Pons (tissue), 1 donor: ENCODE measurements at regions not wholly inside any gene's neighbourhood (a gene's known extent, or its start where the extent isn't known, plus 50 kb on each side); places are given as distances from the start of the nearest gene placed in this dataset.

ENCODE experiments used
- DNase-seq: peaks from one replicate; pipeline ENCODE4 v3.0.0-alpha.2; 2016; ENCODE audit warnings: low spot score

DNA sequence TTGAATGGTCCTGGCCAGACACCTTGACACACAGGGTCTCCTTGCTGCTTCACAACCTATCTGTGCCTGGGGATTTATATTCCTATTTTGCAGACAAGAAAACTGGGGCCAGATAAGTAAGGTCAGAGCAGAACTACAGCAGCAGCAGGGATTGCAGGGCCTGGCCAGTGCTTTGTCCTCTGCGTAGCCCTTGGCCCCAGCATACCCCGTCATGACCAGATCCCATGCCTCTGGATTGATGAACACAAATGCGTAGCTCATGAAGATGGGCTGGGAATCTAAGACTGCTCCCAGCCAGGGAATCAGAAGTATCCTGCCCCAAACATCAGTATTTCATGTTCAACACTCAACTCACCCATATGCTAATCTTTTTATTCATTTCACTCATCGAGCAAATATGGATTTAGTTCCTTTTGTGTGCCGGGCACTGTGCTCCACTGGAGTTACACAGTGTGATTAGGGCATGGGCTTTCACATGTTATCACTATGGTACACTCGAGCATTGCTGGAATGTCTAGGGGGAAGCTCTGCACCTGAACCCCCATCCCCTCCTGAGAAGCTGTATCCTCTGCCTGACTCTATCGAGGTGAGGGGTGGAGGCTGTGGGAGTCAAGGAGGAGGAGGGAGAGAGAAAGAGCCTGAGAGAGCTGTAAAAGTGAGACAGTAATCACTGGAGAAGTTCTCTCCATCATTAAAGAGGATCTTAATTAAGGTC lies 143.3 kb downstream of the CYP26B1 start:
- no peak for DNase-seq

DNA sequence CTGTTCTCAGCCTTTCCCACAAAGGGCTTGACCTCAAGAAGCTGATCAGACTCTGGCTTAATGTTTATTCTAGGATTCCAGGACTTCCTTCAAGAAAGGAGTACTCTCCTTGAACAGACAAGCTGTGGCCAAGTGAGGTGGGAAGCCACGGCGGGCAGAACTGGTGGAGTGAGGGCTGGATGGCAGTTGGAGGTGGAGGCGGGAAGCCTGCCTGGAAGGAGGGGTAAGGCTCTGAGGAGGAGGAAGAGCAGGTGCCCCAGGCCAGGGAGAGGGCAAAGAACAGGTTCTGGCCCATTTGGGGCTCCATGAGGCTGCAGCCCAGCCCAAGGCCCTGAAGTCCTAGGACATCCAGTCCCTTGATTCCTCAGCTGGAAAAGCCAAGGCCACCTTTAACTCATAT lies 143.9 kb downstream of the CYP26B1 start:
- DNase-seq = no peak

DNA sequence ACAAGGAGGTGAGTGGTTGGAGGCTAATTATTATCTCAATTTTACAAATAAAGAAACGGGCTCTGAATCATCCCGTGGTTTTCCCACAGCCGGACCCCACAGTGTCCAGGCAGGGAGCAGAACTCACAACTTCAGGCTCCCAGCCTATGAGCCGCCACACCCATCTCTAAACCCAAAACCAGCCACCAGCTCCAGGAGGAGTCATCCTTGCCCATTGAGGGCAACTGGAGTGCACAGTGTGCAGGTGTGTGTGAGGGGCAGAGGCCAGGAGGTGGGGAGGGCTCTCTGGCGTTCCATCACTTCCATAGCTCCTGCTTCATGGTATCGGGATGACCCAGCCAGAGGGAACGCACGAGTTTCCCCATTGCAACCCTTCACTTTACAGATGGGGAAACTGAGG lies 144.5 kb downstream of the CYP26B1 start:
- DNase-seq = no peak

DNA sequence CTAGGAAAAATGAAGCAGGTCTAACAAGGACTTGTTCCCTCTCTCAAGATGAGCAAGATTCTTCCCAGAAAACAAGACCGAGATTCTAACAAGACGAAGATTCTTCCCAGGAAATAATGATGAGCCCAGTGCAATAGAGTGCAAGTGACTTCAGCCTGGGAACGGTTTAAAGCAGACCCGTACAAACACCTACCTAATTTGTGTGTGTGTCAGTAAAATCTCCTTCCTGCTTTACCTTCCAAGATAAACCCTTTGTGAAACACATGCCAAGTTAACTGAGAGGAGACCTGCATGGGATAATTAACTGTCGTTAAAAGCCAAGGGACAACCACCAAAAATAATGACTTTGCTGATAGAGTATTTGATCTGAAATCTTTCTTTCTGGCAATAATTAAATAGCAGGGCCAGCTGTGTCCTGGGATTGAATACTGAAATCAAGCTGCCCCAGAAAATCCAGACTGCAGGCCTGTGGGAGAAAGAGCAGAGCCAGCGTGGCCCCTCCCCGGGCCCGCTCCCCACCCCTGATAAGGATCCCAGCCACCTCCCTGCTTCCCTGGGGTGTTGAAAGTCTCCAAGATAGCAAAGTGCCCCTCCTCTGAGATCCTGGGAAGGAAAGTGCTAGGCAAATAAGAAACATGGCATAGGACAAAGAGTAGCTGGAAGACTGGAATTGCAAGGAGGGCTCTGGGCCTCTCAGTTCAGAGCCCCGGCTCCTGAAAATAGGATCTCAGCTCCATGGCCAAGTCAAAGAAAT lies 145.5 kb downstream of the CYP26B1 start:
- DNase-seq = no peak

DNA sequence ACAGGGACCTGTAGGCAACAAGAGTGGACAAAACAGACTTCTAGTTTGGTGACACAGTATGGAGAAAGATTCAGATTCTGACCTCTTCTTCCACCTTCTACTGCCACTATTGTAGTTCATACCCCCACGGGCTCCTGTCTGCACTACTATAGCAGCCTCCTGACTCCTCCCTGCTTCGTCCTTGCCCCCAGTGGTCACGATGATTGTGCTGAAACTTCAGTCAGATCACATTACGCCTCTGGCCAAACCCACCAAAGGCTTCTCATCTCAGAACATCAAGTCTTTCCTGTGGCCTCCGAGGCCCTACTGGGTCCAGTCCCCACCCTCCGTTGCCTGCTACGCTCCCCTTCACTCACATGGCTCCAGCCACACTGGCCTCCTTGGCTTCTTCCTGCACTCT lies 147.6 kb downstream of the CYP26B1 start:
- DNase-seq = no peak

DNA sequence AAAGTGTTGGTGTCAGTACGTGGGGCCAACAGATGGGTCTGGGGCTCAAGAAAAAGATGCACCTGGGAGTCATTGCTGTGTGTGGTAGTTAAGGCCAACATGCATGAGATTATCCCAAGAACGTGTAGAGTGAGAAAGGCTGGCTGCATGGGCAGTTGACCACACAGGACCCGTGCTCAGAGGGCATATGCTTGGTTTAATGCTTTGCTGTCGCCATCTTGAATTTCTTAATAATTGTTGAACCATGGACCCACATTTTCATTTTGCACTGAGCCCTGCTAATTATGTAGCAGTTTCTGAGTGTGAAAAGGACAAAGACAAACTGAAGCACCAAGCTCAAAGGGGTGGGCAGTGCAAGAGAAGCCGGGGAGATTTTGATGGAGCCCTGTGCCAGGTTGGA lies 148.1 kb downstream of the CYP26B1 start:
- no peak for DNase-seq

DNA sequence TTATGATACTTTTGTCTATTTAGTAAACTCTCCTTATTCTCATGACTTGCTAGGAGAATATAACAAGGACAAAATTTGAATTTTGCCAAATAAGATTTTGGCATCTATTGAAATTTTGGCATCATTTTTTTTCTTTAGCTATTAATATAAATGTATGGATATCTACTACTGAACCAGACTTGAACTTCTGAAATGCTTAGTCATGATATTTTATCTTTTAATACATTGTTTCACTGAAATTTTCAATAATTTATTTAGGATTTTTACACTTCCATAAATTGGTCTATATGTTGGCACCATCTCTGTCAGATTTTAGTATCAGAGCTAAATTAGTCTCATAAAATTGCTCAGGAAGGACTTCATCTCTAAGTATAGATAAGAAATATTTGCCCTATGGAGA lies 149.8 kb downstream of the CYP26B1 start:
- DNase-seq = no peak

DNA sequence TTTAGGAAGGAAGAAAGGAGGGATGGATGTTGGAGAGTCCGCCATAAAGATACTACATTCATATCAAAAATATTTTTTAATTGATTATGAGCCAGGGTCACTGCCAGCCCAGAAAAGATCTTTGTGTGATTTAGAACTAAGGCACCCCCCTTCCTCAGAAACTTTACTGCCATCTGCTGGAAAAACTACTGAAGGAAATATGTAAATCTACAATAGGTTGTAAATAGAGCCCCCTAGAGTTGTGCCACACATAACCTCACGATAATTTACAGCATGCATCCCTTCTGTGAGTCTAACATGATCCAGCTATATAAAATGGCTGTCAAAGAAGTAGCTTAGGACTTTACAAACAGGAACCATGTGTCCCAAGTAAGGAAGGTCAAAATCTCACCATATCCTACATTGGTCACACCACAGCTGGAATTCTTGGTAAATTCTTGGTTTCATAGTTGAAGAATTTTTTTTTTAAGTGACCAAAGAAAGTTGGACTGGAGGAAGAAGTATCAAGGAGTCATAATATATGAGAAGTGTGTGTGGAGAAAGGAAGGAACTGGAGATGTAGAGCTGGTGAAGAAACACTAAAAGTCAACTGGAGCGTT lies 152.5 kb downstream of the CYP26B1 start:
- no peak for DNase-seq

DNA sequence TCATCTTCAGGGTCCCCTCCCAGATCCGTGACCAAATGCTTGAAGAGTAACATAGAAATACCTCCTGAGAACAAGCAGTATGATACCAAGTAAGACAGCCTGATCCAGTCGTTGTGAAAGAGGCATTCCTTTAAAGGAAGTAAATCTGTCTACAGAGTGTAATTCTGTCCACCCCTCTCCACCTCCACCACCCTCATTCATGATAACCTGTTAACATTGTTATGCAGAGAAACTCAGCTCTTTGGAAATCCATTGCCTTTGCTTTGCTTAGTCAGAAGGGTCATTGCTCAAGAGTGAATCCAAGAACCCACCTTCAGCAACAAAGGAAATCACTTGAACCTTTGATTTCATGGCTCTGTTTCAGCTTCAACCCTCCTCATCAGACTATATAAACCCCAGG lies 155.6 kb downstream of the CYP26B1 start:
- no peak for DNase-seq

DNA sequence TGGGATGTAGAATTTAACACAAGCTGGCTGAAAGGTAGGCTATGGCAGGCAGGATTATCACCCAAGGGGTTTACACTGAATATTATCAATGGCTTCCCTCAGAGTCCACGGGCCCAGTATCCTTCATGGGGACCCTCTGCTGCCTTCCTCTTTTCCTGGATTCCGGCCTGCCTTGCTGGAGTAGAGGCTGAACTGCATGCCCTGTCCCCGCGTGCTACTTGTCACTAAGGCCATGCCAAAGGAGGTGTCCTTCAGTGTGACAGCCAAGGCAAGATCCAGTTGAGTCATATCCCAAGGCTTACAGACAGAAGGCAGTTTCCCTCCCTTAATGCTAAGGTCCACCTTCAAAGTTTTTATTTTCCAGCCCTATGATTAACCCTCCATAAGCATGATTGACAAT lies 156.3 kb downstream of the CYP26B1 start:
- DNase-seq = no peak

DNA sequence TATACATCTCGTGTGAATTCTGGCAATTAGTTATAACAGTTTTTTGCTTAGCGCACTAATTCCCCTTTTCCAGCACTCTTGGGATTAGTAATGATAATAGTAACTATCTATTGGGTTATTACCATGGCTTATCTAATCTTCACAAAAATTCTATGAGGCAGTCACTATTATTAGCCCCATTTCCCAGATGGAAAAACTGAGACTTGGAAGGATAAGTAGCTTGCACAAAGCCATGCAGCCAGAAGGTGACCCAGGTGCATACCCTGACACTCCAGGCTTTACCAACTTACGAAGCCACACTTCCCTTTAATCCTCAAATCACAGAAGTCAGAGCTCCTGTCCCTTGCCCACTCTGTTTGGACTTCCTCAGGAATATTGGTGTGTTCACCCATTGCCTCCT lies 156.8 kb downstream of the CYP26B1 start:
- no peak for DNase-seq

DNA sequence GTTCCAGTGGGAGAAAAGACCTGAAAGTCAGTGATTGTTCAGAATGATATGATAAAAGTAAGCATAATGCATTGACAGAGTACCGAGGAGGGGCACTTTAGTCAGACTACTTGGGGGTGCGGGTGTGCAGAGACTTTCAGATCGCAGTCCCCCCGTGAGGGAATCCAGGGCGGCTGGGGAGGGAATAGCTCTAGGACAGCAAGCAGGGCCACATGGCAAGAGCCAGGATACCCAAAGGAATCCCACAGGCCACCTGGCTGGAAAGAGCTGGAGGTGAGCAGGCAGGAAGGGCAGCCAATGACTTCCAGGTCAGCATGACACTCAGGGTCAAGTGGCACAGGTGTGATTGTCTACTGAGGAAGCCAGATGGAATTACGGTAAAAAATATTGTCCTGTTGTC lies 157.5 kb downstream of the CYP26B1 start:
- DNase-seq = no peak

DNA sequence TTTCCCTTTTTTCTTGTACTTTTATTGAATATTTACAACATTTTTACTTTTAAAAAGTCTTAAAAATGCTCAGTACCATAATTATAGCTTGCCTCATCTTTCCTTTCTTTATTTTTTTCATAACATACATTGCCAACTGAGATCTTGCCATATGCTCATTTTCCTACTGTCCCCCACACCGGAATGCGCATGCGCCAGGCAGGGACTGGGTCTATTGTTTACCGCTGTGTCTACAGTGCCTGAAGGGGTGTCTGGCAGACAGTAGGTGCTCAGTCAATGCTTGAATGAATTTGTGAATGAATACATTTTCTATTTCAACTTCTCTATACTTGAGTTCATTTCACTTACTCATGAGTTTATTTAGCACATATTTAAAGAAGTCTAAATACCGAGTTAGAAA lies 158.0 kb downstream of the CYP26B1 start:
- no peak for DNase-seq

DNA sequence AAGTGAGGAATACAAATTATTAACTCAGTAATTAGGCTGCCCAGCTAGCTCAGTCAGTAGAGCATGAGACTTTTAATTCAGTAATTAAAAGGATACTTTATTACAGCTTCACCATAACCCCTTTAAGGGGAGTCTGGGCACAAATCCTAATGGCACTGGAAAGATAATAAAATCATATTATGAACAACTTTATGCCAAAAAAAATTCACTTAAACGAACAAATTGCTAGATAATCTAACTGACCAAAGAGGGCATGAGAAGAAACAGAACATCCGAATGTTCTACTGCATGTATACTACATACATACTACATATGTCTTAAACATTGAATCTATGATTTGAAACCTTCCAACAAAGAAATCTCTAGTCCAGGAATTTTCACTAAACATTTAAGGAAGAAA lies 159.5 kb downstream of the CYP26B1 start:
- no peak for DNase-seq

DNA sequence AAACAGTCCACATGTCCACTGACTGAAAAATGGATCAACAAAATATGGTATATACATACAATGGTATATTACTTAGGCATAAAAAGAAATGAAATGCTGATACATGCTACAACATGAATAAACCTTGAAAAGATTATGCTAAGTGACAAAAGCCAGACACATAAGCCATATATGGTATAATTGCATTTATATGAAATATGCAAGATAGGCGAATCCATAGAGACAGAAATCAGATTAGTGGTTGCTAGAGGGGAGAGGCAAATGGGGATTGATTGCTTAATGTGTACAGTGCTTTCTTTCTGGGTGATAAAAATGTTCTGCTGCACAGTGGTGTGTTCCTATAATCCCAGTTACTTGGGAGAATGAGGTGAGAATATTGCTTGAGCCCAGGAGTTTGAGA lies 171.0 kb downstream of the CYP26B1 start:
- DNase-seq = no peak

DNA sequence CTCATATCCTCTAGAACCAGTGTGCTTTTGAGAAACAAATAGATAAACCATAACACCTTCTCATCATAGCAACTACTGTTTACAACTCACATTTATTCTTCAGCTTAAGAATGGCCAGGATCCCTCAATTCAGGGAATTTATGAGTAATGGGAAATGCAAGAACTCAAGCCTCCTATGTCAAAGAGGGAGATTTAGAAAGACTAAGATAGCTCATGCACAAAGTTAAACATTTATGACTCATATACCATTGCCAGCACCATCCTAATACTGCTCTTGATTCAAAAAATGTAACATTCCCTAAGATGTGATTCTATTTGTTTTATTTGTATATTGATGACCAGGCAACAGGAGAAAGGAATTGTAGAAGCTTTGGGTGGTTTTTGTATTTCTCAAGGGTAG lies 172.8 kb downstream of the CYP26B1 start:
- DNase-seq = no peak

DNA sequence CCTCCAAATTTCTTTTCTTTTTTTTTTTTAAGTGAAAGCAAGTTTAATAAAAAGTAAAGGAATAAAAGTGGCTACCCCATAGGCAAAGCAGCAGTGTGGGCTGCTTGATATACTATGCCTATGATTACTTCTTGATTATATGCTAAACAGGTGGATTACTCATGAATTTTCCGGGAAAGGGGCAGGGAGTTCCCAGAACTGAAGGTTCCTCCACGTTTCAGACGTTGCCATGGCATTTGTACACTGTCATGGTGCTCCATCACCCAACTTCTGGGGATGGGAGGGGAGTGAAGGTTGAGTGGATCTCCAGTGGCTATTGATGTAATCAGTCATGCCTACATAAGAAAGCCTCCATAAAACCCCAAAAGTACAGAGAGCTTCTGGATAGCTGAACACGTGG lies 176.2 kb downstream of the CYP26B1 start:
- no peak for DNase-seq

DNA sequence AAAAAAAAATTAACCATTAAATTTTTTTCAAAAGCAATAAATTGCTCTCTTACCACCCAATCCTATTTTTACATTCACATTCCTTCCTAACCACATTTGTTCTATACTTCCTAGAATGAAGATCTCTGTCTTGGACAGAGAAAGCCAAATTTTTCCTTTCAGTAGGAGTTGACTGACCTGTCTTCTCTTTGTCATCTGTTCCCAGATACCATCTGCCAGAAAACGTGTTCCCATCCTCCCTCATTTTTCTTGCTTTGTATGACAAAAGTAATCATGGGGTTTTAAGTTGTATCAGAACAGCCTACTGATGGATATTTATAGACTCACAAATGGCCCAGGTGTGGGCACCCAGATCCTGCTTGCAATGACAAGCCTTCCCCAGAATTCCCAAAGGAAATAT lies 182.1 kb downstream of the CYP26B1 start:
- DNase-seq = no peak

DNA sequence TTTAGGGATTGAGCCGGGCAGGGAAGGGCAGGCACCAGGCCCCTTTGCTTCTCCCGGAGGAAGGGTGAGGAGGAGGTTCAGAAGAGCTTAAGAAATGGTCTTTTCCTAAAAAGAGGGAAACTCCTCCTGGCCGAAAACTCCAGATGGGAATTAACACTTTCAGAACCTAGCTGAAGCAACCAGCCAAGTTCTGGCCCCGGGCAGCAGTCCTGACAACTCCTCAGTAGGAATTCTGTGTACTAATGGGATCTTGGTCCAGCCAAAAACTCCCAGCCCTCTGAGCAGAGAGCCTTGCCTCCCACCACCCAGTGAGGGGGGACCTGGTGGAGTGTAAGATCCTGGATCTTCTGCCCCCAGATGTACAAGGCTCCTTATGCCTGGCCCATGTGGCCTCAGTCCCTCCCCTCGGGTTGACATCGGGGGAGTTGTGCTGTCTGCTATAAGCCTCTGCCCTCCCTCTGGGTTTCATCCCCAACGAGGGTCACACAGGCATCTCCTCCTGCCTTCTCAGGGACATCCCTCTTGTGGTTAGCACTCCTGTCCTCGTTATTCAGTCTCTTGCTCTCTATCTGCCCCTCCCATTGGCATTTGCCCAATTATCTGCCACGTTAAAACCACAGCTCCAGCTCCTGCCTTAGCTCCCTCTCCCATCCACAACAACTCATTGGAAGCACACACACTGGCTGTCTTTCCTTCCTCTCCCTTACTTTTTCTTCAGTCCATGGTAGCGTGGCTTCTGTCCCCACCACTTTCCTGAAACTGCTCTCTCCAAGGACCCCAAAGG lies 184.6 kb downstream of the CYP26B1 start:
- DNase-seq = no peak

DNA sequence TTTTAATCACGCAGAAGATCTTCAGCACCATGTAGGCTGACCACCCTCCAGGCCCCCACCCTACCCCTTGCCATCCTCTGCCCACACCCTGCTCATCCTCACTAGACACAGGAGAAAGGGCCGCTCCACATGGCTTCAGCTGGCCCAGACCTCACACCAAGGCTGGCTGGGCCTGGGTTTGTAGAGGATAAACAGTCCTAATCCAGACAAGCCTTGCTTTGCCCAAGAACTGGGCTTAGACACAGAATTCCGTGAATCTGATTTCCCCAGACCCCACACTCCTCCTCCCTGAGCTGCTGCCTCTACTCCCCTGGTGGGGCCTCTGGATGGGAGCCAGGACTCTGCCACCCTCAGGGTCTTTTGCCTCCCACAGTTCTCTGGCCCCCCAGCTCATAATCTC lies 185.3 kb downstream of the CYP26B1 start:
- no peak for DNase-seq

DNA sequence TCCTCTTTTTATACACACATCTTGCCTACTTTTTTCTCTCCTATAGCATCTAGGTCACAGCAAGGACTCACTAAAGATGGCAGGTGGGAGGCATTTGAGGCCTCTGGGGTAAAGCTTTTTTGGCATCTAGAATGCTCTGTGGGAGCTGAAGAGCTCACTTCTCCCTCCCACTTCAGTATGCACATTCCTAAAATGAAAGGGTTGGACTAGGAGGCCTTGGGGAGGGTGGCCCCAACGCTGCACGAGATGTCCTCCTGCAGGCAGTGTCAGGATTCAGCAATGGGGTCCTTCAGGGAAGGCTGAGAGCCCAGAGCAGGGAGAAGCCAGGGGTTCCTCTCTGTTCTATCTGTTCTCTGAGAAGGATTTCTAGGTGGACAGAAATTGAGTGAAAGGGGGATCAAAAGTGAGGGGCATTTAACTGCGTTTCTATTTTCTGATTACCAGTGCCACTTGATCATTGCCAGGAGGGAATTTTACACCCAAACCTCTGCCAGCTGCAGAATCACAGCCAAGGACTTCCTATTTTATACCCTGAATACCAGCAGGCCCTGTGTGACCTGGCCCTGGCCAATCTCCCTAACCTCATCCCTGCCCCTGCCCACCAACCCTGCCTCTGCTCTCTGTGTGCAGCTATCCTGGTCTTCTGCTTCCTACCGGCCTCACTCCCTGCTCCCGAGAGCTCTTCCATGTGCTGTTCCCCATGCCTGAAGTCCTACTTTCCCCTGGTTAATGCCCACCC lies 186.2 kb downstream of the CYP26B1 start:
- DNase-seq = no peak

DNA sequence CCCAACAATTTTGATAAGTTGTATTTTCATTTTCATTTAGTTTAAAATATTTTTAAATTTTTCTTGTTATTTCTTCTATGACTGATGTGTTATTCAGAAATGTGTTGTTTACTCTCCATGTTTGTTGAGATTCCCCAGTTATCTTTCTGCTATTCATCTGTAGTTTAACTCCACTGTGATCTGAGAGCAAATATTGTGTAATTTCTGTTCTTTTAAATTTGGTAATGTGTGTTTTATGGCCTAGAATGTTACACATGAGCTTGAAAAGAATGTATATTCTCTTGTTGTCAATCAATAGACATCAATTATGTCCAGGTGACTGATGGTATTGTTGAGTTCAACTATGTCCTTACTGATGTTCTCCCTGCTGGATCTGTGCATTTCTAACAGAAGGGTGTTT lies 188.2 kb downstream of the CYP26B1 start:
- no peak for DNase-seq
